NCI-H345 treated with DMSO at 0.1 percent for 48 hours (cell line): ENCODE measurements at regions not wholly inside any gene's neighbourhood (a gene's known extent, or its start where the extent isn't known, plus 50 kb on each side); places are given as distances from the start of the nearest gene placed in this dataset.

Experiments used
- DNase-seq: peaks from one replicate; lab custom pipeline; 2025; ENCODE audit not compliant: unreplicated experiment; lab: John Stamatoyannopoulos, UW

DNA sequence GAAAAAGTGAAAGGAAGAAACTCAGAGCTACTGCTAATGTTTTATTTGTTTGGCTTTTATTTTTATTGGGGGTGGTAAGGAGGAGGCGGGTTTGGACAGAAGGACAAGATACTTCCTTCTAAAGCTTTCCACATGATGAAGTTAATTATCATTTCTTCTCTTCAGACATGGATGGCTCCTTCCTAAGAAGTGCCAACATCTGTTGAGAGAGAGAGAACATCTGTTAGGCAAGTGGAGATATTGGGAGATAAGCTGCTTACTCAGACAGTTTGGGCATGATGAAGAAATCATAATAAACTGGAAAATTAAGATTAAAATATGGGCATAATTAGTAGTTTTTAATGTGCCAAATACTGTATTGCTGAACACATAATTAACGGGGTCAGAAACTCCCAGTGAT, 535.7 kb upstream of the INTU start:
- DNase-seq, result no peak

- no peak for DNase-seq
Measured at GRCh38 chr4:127102361-127102760, 530.4 kb upstream of the INTU start.

- no peak for DNase-seq
Measured at GRCh38 chr4:127103681-127104115, 529.1 kb upstream of the INTU start.

GRCh38 chr4:127113844-127114362, 518.9 kb upstream of the INTU start:
- DNase-seq, result no peak

DNA sequence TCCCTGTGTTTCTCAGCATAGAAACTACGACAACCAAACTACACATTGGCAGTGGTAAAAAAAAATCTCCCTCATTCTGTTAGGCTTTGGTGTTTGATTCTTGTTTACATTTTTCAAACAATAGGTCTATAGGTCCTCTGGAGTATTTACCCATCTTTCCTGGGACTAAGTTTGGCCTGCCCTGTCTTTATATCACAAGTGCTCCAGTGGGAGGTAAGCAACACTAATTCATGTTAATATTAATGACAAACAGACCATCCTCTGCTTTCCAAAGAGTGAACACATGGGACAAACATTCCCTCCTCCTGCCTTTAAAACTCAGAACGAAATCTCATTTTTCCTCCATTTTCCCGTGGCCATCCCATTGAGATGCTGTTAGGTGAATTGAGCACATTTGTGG, 514.1 kb upstream of the INTU start:
- DNase-seq, result peak; percentile 24

DNA sequence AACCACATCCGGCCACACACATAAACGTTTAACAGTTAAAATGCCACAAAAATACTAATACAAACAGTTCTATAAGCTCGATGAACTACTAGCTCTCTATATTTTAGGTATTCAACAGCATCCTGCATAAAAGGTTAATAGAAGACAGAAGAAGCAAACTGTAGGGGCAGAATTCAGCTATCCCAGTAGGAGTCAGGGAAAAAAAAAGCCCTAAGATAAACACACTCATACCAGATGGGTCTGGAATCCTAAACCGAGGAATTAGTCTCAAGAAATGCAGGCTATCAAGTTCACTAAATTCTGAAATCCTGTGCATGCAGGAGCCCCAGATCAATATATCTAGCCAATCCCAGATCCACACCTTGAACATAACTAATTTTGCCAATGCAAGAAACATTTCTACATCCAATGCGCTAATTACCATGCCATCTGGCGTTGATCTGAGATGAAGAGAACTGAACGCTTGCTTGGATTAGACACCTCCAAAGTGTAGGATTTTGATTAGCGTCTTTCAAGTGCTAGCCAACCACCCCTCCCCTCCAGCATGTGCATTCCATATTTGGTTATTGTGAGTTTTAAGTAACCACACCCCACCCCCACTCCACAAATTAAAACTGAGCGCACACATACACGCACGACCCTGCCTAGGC, 512.2 kb upstream of the INTU start:
- DNase-seq, result no peak

DNA sequence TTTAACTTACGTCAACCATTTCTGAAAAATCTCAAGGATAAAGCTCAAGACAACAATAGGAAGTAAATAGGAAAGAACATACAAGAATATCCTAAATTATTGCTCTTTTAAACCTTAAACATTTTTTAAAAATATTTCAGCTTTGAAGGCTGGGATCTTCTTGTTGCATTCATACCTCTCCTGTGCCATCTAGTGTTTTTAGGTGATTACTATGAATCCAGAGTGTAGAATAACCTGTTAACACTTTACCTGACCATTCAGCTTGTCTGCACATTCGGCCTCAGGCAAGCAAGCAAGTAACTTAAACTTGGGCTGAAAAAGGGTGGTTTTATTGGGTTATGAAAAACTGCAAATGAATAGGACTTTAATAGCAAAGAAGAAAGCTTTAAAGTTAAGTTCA, 507.8 kb upstream of the INTU start:
- DNase-seq, result no peak

DNA sequence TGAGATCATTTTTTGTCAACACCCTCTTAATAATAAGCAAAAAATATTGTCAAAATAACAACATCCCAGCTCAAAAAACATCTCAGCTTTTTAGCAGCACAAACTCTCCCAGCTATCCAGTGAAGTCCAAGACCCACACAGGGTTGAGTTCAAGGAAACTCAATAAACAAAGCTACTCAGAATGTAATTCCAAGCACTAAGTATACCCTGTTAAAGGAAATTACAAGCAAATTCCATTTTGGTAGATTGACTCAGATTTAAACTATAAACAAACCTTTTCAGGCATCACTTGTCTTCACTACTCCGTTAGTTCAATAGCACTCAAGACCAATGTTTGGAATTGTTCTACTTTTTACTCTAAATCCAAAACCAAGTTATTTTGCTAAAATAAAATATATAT, 506.0 kb upstream of the INTU start:
- DNase-seq, result no peak

- no peak for DNase-seq
Measured at GRCh38 chr4:127131527-127131926, 501.2 kb upstream of the INTU start.

GRCh38 chr4:127134490-127134889, 498.3 kb upstream of the INTU start:
- DNase-seq, result no peak

- DNase-seq, result no peak
Measured at GRCh38 chr4:127138586-127138985, 494.2 kb upstream of the INTU start.

GRCh38 chr4:127139788-127140286, 492.9 kb upstream of the INTU start:
- no peak for DNase-seq

DNA sequence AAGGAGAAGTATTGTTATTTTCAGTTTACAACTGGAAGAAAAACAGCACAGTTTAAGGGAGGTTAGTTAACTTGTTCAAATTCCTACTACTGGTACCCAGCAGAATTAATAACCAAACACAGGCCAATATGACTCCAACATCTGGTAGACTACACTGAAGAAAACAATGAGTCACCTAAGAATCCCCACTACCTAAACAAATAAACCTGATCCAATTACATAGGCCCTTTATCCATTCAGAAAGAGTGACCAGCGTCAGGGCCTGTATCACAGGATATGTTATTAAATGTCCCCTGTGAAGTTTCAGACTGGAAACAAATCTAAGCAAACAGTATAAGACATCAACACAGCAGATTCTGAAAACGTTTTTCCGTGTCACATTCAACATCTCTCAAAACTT, 492.5 kb upstream of the INTU start:
- DNase-seq, result no peak

DNA sequence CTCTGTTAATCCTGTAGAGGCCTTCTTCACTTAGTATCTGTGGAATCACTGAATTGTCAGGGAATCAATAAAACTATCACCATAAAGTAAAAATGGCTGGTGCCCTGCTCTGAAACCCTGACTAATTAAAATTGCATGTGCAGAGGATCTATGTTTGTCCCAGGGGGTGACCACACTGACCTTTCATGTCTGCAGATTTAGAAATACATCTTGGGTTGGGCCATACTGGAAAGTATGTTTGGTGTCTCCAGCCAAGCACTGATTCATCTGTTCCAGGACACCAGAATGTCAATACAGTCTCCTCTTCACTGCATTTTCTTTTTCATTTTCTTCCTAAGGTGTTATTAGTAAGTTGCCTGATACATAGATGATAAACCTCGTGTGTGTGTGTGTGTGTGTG, 490.9 kb upstream of the INTU start:
- no peak for DNase-seq

GRCh38 chr4:127143460-127144195, 489.1 kb upstream of the INTU start:
- DNase-seq, result no peak

DNA sequence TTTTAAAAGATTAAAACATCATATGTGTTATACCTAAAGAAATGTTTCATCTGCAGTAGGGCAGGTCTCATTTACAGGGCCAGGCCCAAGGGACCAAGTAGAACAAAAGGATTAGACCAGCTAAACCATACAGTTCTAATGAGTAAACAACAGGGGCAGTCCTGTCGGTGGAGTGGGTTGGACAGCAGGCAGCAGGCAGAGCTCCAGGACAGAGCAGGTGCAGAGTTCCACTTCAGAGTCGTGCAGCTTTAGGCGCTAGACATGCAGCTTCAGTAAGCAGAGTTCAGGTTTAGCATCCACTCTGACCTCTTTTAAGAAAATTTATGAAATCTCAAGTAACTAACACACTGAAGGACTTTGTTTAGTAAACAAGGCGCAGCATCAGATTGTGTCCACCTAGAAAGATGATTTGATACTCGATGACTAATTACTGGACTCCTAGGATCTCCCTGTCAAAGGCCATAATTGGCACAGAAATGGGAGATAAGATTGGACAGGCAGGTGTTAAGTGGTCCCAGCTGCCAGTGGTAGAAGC, 487.7 kb upstream of the INTU start:
- peak; percentile 69 for DNase-seq

GRCh38 chr4:127148165-127148564, 484.6 kb upstream of the INTU start:
- DNase-seq, result no peak

GRCh38 chr4:127149086-127149485, 483.7 kb upstream of the INTU start:
- DNase-seq, result no peak

GRCh38 chr4:127151941-127152340, 480.8 kb upstream of the INTU start:
- no peak for DNase-seq

DNA sequence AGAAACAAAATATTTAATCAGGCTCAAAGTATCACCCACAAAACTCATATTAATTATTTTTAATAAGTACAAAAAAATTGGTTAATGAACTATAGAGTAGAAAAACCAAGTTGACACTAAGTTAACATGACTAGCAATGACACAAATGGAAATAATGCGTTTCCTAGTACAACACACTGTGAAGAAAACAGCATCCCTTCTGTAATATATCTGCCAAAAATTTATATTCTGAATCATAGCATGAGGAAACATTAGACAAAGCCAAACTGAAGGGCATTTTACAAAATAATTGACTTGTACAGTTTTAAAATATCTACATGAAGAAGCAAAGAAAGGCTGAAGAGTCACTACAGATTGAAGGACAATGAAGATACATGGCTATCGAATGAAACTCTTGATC, 477.6 kb upstream of the INTU start:
- DNase-seq, result no peak

DNA sequence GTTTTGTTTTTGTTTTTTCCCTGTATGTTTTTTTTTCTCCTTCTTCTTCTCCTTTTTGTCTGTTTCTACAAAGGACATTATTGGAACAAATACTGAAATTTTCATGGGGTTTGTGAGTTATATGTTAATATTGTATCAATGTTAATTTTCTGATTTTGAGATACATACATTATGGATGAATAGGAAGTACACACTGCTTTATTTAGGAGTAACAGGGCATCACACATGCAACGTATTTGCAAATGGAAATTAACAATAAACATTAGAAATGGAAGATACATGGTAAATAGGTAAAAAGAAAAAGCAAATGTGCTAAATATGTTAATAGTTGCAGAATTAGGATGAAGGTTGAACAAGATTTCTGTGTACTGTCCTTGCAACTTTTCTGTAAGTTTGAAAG, 477.2 kb upstream of the INTU start:
- DNase-seq, result no peak

DNA sequence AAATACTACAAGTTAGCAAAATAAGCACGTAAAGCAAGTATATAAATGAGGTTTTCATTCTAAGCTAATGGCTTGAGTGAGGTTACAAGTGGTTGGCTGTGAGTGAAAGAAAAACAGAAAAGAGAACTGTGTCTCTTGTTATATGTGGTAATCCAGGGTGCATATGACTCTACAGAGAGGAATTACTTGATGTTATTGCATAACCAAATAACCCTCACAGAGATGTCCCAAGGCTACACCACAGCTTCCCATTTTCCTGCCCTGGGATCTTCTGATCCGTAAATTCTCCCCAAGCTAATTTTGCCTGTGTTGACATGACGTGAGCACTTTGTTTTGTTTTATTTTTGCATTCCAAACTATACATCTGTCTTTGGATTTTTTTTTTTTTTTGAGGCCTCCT, 470.0 kb upstream of the INTU start:
- DNase-seq, result no peak
